H7 (cell line): ENCODE measurements at regions not wholly inside any gene's neighbourhood (a gene's known extent, or its start where the extent isn't known, plus 50 kb on each side); places are given as distances from the start of the nearest gene placed in this dataset.
"Not testable (repeated sequence)": the region's sequence is repeated elsewhere in the genome, so short reads cannot be mapped to it uniquely, and the experiment has no call there.

Experiments
- DNase-seq: peaks from one replicate; pipeline ENCODE4 v3.0.0; 2012
- H3K27me3 ChIP-seq: 2 replicates; pipeline ENCODE4 v1.6.0; 2011; ENCODE audit warnings: mild to moderate bottlenecking, low read length; ENCODE audit not compliant: control insufficient read depth, insufficient read depth
- H3K36me3 ChIP-seq: replicated peaks from 2 replicates; pipeline ENCODE4 v1.5.1; 2011; ENCODE audit warnings: low read length; ENCODE audit not compliant: control insufficient read depth, insufficient read depth
- H3K4me3 ChIP-seq: 2 replicates; pipeline ENCODE4 v1.5.1; 2011; ENCODE audit warnings: low read depth, mild to moderate bottlenecking, control low read depth, low read length, moderate library complexity; ENCODE audit not compliant: insufficient read depth

DNA sequence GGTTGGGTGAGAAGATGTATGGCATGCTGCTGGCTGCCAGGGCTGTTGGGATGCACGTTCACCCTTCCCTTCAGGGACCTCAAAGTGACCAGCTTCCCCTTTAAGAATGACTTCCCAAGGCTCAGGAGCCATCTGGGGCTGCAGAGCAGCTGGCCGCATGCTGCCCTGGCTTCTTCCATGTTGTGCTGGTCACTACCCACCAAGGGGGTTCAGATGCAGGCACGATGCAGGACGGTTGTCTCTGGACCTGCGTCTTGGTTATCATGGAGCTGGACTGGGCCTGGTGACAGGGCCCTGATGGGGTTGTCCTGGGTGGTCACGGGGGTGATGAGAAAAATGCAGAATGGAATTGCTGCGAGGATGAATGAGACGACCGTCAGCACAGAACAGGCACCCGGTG is 297.8 kb downstream of the POTED start:
- H3K27me3 ChIP-seq, DNase-seq: not testable (repeated sequence)

DNA sequence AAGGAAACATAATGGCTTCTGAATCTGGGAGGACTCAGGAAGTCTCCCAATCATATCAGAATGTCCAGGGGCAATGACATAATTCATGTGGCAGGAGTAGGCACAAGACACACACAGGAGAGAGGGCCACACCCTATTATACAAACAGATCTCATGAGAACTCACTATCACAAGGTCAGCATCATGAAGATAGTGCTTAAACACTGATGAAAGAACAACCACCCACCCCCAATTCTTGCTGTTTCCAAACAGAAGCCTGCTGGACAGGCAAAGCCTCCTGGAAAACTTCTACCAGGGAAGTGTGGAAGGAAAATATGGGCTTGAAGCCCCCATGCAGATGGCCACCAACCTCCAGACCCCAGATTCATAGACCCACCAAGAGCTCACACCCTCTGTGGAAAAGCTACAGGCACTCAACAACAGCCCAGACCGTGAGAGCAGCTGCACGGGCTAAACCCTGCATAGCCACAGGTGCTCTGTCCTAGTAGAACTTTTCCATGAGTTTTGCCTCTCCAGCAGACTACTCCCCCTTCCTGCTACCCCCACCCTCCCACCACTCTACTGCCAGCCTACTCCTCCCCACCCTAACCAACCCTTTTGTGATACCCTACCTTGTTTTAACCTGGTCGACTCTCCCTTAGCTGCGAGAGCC is 287.1 kb downstream of the POTED start:
- not testable (repeated sequence) for H3K36me3 ChIP-seq, H3K4me3 ChIP-seq, DNase-seq, H3K27me3 ChIP-seq

More for the DNA sequence above, 297.8 kb downstream of the POTED start:
- not testable (repeated sequence) for H3K4me3 ChIP-seq, H3K36me3 ChIP-seq

DNA sequence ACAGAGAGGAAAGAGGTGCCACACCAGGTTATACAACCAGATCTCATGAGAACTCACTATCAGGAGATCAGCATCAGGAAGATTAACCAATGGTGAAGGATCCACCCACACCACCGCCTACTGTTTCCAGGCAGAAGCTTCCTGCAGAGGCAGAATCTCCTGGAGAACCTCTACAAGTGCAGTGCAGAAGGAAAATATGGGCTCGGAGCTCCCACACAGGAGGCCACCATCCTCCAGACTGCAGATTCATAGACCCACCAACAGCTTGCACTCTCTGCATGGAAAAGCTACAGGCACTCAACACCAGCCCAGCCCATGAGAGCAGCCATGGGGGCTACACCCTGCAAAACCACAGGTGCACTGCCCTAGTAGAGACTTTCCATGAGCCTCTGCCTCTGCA is 284.0 kb downstream of the POTED start:
- not testable (repeated sequence) for DNase-seq, H3K27me3 ChIP-seq, H3K4me3 ChIP-seq, H3K36me3 ChIP-seq

DNA sequence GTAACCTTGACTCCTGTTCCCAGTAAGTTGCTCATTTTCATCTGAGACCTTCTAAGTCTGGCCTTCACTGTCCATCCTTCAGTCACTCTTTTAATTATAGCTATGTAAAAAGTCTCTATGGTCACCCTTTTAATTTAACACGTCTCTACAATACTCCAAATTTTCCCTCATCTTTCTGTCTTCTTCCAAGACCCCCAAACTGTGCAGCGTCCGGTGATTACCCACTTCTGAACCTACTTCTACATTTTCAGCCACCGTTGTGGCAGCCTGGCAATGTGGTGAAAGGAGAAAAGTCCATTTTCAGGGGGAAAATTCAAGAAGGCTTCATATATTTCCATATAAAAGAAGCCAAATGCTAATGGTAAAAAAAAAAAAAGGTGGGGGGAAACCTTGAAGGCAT is 283.4 kb downstream of the POTED start:
- H3K27me3 ChIP-seq, H3K36me3 ChIP-seq, DNase-seq, H3K4me3 ChIP-seq: not testable (repeated sequence)

DNA sequence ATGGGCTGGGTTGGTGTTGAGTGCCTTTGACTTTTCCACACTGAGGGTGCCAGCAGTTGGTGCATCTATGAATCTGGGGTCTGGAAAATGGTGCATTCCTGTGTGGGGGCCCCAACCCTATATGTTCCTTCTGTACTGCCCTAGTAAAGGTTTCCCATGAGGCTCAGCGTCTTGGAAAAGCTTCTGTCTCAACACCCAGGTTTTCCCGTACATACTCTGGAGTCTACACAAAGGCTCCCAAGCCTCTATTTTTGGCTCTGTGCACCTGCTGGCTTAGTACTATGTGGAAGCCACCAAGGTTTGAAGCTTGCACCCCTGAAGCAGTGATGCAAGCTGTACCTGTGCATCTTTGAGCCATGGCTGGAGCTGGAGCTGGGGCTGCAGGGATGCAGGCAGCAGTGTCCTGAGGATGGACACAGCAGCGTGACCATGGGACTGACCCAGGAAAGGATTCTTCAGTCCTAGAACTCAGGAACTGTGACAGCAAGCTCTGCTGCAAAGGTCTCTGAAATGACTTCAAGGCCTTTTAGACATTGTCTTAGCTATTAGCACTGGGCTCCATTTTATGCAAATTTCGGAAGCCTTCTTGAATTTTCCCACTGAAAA is 282.7 kb downstream of the POTED start:
- not testable (repeated sequence) for H3K4me3 ChIP-seq, H3K27me3 ChIP-seq, H3K36me3 ChIP-seq, DNase-seq

DNA sequence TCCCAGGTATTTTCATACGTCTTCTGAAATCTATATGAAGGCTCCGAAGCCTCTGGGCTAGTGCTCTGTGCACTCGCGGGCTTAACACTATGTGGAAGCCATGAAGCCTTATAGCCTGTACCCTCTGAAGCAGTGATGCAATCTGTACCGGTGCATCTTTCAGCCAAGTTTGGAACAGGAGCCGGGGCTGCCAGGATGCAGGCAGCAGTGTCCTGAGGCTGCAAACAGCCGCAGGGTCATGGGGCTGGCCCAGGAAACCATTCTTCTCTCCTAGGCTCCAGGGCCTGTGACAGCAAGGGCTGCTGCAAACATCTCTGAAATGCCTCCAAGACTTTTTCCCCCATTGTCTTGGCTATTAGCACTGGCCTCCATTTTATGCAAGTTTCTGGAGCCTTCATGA is 279.6 kb downstream of the POTED start:
- H3K27me3 ChIP-seq, DNase-seq, H3K4me3 ChIP-seq, H3K36me3 ChIP-seq: not testable (repeated sequence)

- H3K4me3 ChIP-seq, DNase-seq, H3K36me3 ChIP-seq, H3K27me3 ChIP-seq: not testable (repeated sequence)
Measured at GRCh38 chr21:13883641-13884395, 274.2 kb downstream of the POTED start.

GRCh38 chr21:13877503-13877902 is 267.9 kb downstream of the POTED start:
- not testable (repeated sequence) for H3K36me3 ChIP-seq, H3K4me3 ChIP-seq, H3K27me3 ChIP-seq, DNase-seq

GRCh38 chr21:13876999-13877398 is 267.4 kb downstream of the POTED start:
- H3K27me3 ChIP-seq, DNase-seq, H3K36me3 ChIP-seq, H3K4me3 ChIP-seq: not testable (repeated sequence)

DNA sequence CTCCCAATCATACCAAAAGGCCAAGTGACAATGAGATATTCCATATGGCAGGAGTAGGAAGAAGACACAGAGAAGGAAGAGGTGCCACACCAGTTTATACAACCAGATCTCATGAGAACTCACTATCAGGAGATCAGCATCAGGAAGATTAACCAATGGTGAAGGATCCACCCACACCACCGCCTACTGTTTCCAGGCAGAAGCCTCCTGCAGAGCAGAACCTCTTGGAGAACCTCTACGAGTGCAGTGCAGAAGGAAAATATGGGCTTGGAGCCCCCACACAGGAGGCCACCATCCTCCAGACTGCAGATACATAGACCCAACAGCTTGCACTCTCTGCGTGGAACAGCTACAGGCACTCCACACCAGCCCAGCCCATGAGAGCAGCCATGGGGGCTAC is 264.4 kb downstream of the POTED start:
- not testable (repeated sequence) for DNase-seq, H3K4me3 ChIP-seq, H3K27me3 ChIP-seq, H3K36me3 ChIP-seq

DNA sequence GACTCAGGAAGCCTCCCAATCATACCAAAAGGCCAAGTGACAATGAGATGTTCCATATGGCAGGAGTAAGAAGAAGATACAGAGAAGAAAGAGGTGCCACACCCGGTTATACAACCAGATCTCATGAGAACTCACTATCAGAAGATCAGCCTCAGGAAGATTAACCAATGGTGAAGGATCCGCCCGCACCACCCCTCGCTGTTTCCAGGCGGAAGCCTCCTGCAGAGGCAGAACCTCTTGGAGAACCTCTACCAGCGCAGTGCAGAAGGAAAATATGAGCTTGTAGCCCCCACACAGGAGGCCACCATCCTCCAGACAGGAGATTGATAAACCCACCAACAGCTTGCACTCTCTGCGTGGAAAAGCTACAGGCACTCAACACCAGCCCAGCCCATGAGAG is 245.1 kb downstream of the POTED start:
- H3K27me3 ChIP-seq = no peaks in the 10 kb centered on the region
- no peak overlapping the region for H3K4me3 ChIP-seq
- H3K36me3 ChIP-seq = no peaks in the 10 kb centered on the region
- DNase-seq = no peak

- H3K4me3 ChIP-seq, DNase-seq: not testable (repeated sequence)
Measured at GRCh38 chr21:13850808-13851207, 241.2 kb downstream of the POTED start.

GRCh38 chr21:13849489-13849888 is 239.9 kb downstream of the POTED start:
- H3K4me3 ChIP-seq, H3K36me3 ChIP-seq, H3K27me3 ChIP-seq, DNase-seq: not testable (repeated sequence)

More at GRCh38 chr21:13850808-13851207, 241.2 kb downstream of the POTED start:
- H3K27me3 ChIP-seq, H3K36me3 ChIP-seq: not testable (repeated sequence)

DNA sequence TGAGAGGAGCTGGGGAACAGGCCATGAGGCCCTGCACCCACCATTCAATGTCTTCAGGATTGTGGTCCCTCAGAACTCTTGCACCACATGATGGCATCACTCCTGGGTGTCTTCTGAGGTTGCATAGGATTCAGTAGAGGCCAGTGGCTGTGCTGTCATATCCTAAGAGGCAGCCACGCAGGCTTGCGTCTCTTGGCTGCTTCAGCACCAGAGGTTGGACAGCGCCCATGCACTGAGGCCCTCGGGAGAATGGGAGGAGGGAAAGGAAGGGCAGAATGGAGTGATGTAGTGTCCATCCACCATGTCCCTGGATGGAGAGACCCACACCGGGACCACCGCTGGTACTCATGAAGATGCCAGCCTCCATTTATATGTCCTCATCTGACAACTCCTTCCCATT is 237.1 kb downstream of the POTED start:
- not testable (repeated sequence) for H3K36me3 ChIP-seq, H3K27me3 ChIP-seq, DNase-seq, H3K4me3 ChIP-seq

DNA sequence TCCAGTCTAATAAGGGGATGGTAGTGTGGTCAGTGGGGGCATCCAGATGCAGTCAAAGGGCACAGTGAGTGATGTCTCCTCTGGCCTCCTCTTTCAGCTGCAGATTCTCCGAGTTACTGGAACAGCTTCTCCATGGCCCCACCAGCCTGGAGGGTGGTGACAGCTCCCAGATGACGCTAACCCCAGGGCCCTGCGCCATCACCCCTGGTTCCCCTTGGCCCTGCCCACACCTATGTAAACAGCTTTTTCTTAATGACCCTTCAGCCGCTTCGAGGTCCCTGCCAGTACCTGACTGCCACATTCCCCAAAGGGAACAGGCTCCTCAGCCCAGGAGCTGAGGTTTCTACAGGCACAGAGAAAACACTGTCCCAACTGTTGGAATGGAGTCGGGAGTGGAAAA is 235.0 kb downstream of the POTED start:
- H3K4me3 ChIP-seq, DNase-seq, H3K36me3 ChIP-seq, H3K27me3 ChIP-seq: not testable (repeated sequence)
